HG02798 (cell line): ENCODE measurements at regions not wholly inside any gene's neighbourhood (a gene's known extent, or its start where the extent isn't known, plus 50 kb on each side); places are given as distances from the start of the nearest gene placed in this dataset.

Experiments used
- ATAC-seq: cut with Tn5 transposase; IDR thresholded peaks from one replicate; pipeline ENCODE4 v1.9.1; 2021; ENCODE audit warnings: mild to moderate bottlenecking; ENCODE audit not compliant: unreplicated experiment, poor library complexity

- no peak for ATAC-seq
Observed at GRCh38 chr19:27776020-27776419, 1436.9 kb downstream of the UQCRFS1 start.

- ATAC-seq = no peak
Observed at GRCh38 chr19:27775395-27775794, 1437.6 kb downstream of the UQCRFS1 start.

- ATAC-seq = no peak
Observed at GRCh38 chr19:27774827-27775226, 1438.1 kb downstream of the UQCRFS1 start.

- ATAC-seq = no peak
Observed at GRCh38 chr19:27774337-27774736, 1438.6 kb downstream of the UQCRFS1 start.

- ATAC-seq = no peak
Observed at GRCh38 chr19:27773318-27774094, 1439.4 kb downstream of the UQCRFS1 start.

- ATAC-seq = no peak
Observed at GRCh38 chr19:27772059-27772458, 1440.9 kb downstream of the UQCRFS1 start.

- no peak for ATAC-seq
Observed at GRCh38 chr19:27770095-27770494, 1442.9 kb downstream of the UQCRFS1 start.

- no peak for ATAC-seq
Observed at GRCh38 chr19:27767234-27767633, 1445.7 kb downstream of the UQCRFS1 start.

GRCh38 chr19:27765912-27766725 is 1446.8 kb downstream of the UQCRFS1 start:
- no peak for ATAC-seq

- ATAC-seq = no peak
Observed at GRCh38 chr19:27765397-27765796, 1447.6 kb downstream of the UQCRFS1 start.

- ATAC-seq = no peak
Observed at GRCh38 chr19:27764186-27764804, 1448.7 kb downstream of the UQCRFS1 start.

- ATAC-seq = no peak
Observed at GRCh38 chr19:27762933-27763332, 1450.0 kb downstream of the UQCRFS1 start.

GRCh38 chr19:27759896-27760295 is 1453.1 kb downstream of the UQCRFS1 start:
- ATAC-seq = no peak

- no peak for ATAC-seq
Observed at GRCh38 chr19:27758626-27759505, 1454.1 kb downstream of the UQCRFS1 start.

GRCh38 chr19:27754700-27755099 is 1458.3 kb downstream of the UQCRFS1 start:
- ATAC-seq = no peak

GRCh38 chr19:27753622-27754021 is 1459.3 kb downstream of the UQCRFS1 start:
- no peak for ATAC-seq

- ATAC-seq = no peak
Observed at GRCh38 chr19:27752530-27753184, 1460.3 kb downstream of the UQCRFS1 start.

- ATAC-seq = no peak
Observed at GRCh38 chr19:27751044-27751391, 1461.9 kb downstream of the UQCRFS1 start.

- no peak for ATAC-seq
Observed at GRCh38 chr19:27750391-27751043, 1462.4 kb downstream of the UQCRFS1 start.
